Astrocyte (in vitro differentiated cells and primary cell): ENCODE measurements at regions not wholly inside any gene's neighbourhood (a gene's known extent, or its start where the extent isn't known, plus 50 kb on each side); places are given as distances from the start of the nearest gene placed in this dataset.

Source experiments
- EZH2 ChIP-seq: IDR thresholded peaks from 2 replicates; pipeline ENCODE4 v1.6.1; 2012; ENCODE audit warnings: mild to moderate bottlenecking, low read length, inconsistent platforms; ENCODE audit not compliant: insufficient read depth
- TF ChIP-seq, protein P1 (sequence below): IDR thresholded peaks from 2 replicates; pipeline ENCODE4 v1.5.1; 2011; ENCODE audit warnings: low read depth, mild to moderate bottlenecking, inconsistent platforms, low read length, moderate library complexity; ENCODE audit not compliant: insufficient read depth

DNA sequence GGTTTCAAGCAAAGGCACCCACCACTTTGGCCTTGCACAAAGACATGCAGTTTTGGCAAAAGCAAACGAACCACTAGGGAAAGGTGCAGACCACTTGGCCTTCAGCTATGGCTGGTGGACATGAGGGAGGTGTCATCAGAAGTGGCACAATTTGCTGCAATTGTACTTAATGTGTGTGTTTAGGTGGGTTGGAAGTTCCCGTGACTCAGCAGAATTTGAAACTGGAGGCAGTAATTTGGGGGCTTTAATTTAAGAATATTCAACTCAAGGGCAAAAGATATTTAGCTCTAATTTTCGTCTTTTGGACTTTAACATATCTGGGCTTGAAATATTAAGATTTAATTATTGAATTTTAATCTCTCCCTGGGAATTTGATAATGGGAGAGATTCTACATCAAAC is 115.6 kb upstream of the NOCT start:
- TF ChIP-seq, protein P1, sequence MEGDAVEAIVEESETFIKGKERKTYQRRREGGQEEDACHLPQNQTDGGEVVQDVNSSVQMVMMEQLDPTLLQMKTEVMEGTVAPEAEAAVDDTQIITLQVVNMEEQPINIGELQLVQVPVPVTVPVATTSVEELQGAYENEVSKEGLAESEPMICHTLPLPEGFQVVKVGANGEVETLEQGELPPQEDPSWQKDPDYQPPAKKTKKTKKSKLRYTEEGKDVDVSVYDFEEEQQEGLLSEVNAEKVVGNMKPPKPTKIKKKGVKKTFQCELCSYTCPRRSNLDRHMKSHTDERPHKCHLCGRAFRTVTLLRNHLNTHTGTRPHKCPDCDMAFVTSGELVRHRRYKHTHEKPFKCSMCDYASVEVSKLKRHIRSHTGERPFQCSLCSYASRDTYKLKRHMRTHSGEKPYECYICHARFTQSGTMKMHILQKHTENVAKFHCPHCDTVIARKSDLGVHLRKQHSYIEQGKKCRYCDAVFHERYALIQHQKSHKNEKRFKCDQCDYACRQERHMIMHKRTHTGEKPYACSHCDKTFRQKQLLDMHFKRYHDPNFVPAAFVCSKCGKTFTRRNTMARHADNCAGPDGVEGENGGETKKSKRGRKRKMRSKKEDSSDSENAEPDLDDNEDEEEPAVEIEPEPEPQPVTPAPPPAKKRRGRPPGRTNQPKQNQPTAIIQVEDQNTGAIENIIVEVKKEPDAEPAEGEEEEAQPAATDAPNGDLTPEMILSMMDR: no peak
- TF ChIP-seq EZH2: no peak
